GM11168 (cell line): ENCODE measurements at regions not wholly inside any gene's neighbourhood (a gene's known extent, or its start where the extent isn't known, plus 50 kb on each side); places are given as distances from the start of the nearest gene placed in this dataset.

Experiments
- in situ Hi-C: fragments of 300-500 bp; cut with MboI; formaldehyde crosslinking; loops from one replicate; pipeline ENCODE4 v1.12.0; 2022; ENCODE audit warnings: low sequenced_read_pairs; ENCODE audit not compliant: unreplicated experiment

GRCh38 chr1:95951371-95952102, 717.5 kb downstream of the RWDD3 start:
- in situ Hi-C loops = no loop called here

GRCh38 chr1:95953015-95953414, 719.0 kb downstream of the RWDD3 start:
- in situ Hi-C loops = no loop called here

GRCh38 chr1:95954585-95954984, 720.6 kb downstream of the RWDD3 start:
- in situ Hi-C loops = no loop called here

- in situ Hi-C loops = no loop called here
These were observed 722.2 kb downstream of the RWDD3 start for GRCh38 chr1:95956215-95956614.

GRCh38 chr1:95957748-95958147, 723.7 kb downstream of the RWDD3 start:
- in situ Hi-C loops = no loop called here

- in situ Hi-C loops = no loop called here
These were observed 732.9 kb downstream of the RWDD3 start for GRCh38 chr1:95966866-95967265.

- in situ Hi-C loops = no loop called here
These were observed 740.6 kb downstream of the RWDD3 start for GRCh38 chr1:95974586-95974985.

- in situ Hi-C loops = no loop called here
These were observed 738.9 kb upstream of the PTBP2 start for GRCh38 chr1:95982711-95983110.

GRCh38 chr1:95983831-95984230, 737.8 kb upstream of the PTBP2 start:
- in situ Hi-C loops = no loop called here

GRCh38 chr1:95984798-95985374, 736.7 kb upstream of the PTBP2 start:
- in situ Hi-C loops = no loop called here

- in situ Hi-C loops = no loop called here
These were observed 731.6 kb upstream of the PTBP2 start for GRCh38 chr1:95990033-95990432.

GRCh38 chr1:95991787-95992520, 729.6 kb upstream of the PTBP2 start:
- in situ Hi-C loops = no loop called here

GRCh38 chr1:95994643-95995042, 726.9 kb upstream of the PTBP2 start:
- in situ Hi-C loops = no loop called here

- in situ Hi-C loops = no loop called here
These were observed 719.4 kb upstream of the PTBP2 start for GRCh38 chr1:96002201-96002600.

GRCh38 chr1:96002969-96003964, 718.3 kb upstream of the PTBP2 start:
- in situ Hi-C loops = no loop called here

- in situ Hi-C loops = no loop called here
These were observed 711.7 kb upstream of the PTBP2 start for GRCh38 chr1:96009831-96010434.

GRCh38 chr1:96011606-96012005, 710.0 kb upstream of the PTBP2 start:
- in situ Hi-C loops = no loop called here

GRCh38 chr1:96016219-96016618, 705.4 kb upstream of the PTBP2 start:
- in situ Hi-C loops = no loop called here

GRCh38 chr1:96020378-96020777, 701.2 kb upstream of the PTBP2 start:
- in situ Hi-C loops = no loop called here

GRCh38 chr1:96025062-96025461, 696.5 kb upstream of the PTBP2 start:
- in situ Hi-C loops = no loop called here
